Gastrocnemius medialis (tissue), 4 donors: ENCODE measurements at regions not wholly inside any gene's neighbourhood (a gene's known extent, or its start where the extent isn't known, plus 50 kb on each side); places are given as distances from the start of the nearest gene placed in this dataset.

ENCODE experiments used
- ATAC-seq, 2 donors: fragments of 150-250 bp; one replicate each; pipeline ENCODE4 v1.9.1; 2016
- DNase-seq, 2 donors: peaks; one replicate each; pipeline ENCODE4 v3.0.0-alpha.2; 2019
- H3K27ac ChIP-seq, 4 donors: fragments of 200-600 bp; sonication (generic); 1 replicate in 1 of 4; 2 replicates in 3 of 4; pipeline ENCODE4 v1.5.1; 2016 to 2018; ENCODE audit warnings: mild to moderate bottlenecking in 2 of 4, moderate library complexity in 1 of 4
- H3K27me3 ChIP-seq, 3 donors: fragments of 200-600 bp; sonication (generic) in 2 of 3; 1 replicate in 1 of 3; 2 replicates in 2 of 3; pipeline versions ENCODE4 v1.5.1 to v1.6.0; 2016 to 2019; ENCODE audit warnings: mild to moderate bottlenecking in 1 of 3, moderate library complexity in 1 of 3
- H3K36me3 ChIP-seq, 2 donors: fragments of 200-600 bp; sonication (generic) in 1 of 2; one replicate each; pipeline ENCODE4 v1.5.1; 2017 to 2018
- H3K4me1 ChIP-seq, 2 donors: fragments of 200-600 bp; sonication (generic) in 1 of 2; one replicate each; pipeline ENCODE4 v1.5.1; 2016 to 2017; ENCODE audit warnings: mild to moderate bottlenecking in 2 of 2
- H3K4me3 ChIP-seq, 4 donors: fragments of 200-600 bp; sonication (generic) in 3 of 4; 1 replicate in 1 of 4; 2 replicates in 3 of 4; pipeline ENCODE4 v1.5.1; 2016 to 2019; ENCODE audit warnings: mild to moderate bottlenecking in 2 of 4
- H3K9me3 ChIP-seq, 3 donors: fragments of 200-600 bp; sonication (generic) in 2 of 3; 1 replicate in 1 of 3; 2 replicates in 2 of 3; pipeline ENCODE4 v1.5.1; 2016 to 2019
- POLR2A ChIP-seq, 2 donors: fragments of 450-650 bp; IDR thresholded peaks; one replicate each; pipeline ENCODE4 v1.6.1; 2017; ENCODE audit warnings: antibody characterized with exemption in 2 of 2, mild to moderate bottlenecking in 2 of 2, moderate library complexity in 2 of 2
- in situ Hi-C, 4 donors: fragments of 200-750 bp; cut with MboI; loops; one replicate each; pipeline versions ENCODE4 v1.15.0 to v1.8.0; 2017; ENCODE audit warnings: low sequenced_read_pairs in 4 of 4
- intact Hi-C: fragments of 100-400 bp; cut with DNase I; formaldehyde crosslinking; loops from one replicate; pipeline ENCODE4 v1.15.1; 2023; ENCODE audit warnings: low total_unique reads
- TF ChIP-seq, protein P1 (sequence below), 5 experiments: fragments of 450-650 bp in 3 of 5; fragments of 200-600 bp in 2 of 5; sonication (generic) in 2 of 5; IDR thresholded peaks in 4 of 5; conservative IDR thresholded peaks in 1 of 5; 1 replicate in 4 of 5; 2 replicates in 1 of 5; pipeline ENCODE4 v1.5.1; 2016 to 2019; ENCODE audit warnings: antibody characterized with exemption in 5 of 5, mild to moderate bottlenecking in 3 of 5, moderate library complexity in 3 of 5

DNA sequence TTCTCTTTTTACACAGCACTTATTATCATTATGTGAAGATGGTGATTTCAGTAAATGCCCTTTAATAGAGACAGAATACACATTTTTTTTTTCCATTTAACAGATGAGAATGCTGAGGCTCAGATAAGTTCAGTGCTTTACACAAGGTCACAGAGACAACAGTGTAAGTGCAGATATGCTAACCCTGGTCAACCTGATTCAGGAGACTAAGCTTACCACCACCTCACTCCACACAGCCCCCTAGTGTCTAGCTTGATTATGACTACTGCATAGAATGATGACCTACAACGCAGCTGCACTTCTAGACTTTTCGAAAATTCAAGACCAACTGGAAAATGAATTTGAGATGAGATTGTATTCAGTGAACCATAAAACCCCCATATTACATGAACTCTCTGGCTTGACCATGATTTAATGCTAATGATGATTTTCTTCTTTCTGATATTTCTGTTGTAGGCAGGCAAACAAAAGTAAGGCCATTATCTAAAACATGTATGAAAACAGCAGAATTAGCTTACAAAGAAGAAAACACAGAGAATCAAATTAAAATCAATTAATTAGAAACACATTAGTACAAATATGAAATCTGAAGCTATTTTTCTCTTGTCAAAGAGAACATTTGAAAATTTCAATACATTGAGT, 212.1 kb upstream of the PHACTR1 start:
- Histone ChIP-seq H3K4me3 (no peak overlapping the region), H3K4me1 (no peaks in the 10 kb centered on the region), H3K27me3 (no peaks in the 10 kb centered on the region), H3K9me3 (no peaks in the 10 kb centered on the region), H3K27ac (no peak overlapping the region), H3K36me3 (no peaks in the 10 kb centered on the region)
- intact Hi-C loops, result no loop called here
- no peak for DNase-seq
- in situ Hi-C loops, result no loop called here
- no peak for ATAC-seq
- TF ChIP-seq POLR2A (IDR thresholded peaks at IDR 0.05), result no peak
- TF ChIP-seq, protein P1, sequence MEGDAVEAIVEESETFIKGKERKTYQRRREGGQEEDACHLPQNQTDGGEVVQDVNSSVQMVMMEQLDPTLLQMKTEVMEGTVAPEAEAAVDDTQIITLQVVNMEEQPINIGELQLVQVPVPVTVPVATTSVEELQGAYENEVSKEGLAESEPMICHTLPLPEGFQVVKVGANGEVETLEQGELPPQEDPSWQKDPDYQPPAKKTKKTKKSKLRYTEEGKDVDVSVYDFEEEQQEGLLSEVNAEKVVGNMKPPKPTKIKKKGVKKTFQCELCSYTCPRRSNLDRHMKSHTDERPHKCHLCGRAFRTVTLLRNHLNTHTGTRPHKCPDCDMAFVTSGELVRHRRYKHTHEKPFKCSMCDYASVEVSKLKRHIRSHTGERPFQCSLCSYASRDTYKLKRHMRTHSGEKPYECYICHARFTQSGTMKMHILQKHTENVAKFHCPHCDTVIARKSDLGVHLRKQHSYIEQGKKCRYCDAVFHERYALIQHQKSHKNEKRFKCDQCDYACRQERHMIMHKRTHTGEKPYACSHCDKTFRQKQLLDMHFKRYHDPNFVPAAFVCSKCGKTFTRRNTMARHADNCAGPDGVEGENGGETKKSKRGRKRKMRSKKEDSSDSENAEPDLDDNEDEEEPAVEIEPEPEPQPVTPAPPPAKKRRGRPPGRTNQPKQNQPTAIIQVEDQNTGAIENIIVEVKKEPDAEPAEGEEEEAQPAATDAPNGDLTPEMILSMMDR (IDR thresholded peaks at IDR 0.05 in 4 of 5, conservative IDR thresholded peaks at IDR 0.05 in 1 of 5), result no peak

DNA sequence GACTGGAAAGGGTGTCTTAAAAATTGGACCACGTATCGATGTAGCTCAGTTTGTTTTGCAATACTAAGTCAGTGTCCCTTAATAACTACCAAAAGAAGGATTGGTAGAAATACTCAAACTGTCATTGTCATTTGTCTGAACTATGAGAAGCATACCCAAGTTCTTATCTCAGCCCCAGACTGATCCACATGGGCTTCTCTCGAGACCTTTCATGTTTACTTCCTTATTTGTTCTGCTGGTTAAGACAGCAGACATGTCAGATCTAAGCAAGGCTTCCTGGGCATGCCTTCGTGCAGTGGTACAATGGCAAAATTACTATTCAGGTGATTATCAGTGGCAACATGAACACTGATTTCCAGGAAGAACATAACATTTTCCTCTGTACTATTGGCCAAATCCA, 211.1 kb upstream of the PHACTR1 start:
- no peaks in the 10 kb centered on the region for H3K36me3 ChIP-seq
- intact Hi-C loops, result no loop called here
- no peaks in the 10 kb centered on the region for H3K9me3 ChIP-seq
- in situ Hi-C loops, result no loop called here
- ATAC-seq (no peak), DNase-seq (no peak)
- H3K4me1 ChIP-seq, result no peaks in the 10 kb centered on the region
- H3K4me3 ChIP-seq, result no peak overlapping the region
- TF ChIP-seq, protein P1 (IDR thresholded peaks at IDR 0.05 in 4 of 5, conservative IDR thresholded peaks at IDR 0.05 in 1 of 5), result no peak
- no peak for TF ChIP-seq POLR2A (IDR thresholded peaks at IDR 0.05)
- no peak overlapping the region for H3K27ac ChIP-seq
- no peaks in the 10 kb centered on the region for H3K27me3 ChIP-seq

DNA sequence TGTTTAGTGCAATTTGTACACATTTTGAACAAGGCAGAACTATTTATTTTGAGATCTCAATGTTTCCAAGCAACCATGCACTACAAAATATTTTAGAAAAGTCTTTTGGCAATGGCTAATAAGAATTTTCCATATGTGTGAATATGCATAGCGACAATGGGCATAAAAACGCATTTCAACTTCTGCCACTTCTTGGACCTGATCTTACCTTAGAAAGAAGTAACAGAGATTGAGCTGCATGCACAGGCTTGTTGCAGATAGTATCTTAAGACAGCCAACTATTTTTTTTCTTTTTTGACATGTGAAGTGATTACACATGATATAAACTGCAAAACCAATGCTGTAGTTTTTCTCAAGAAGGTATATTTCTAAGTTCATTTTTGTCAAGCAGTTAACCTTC, 210.4 kb upstream of the PHACTR1 start:
- Histone ChIP-seq H3K27me3 (no peaks in the 10 kb centered on the region), H3K36me3 (no peaks in the 10 kb centered on the region), H3K4me1 (no peaks in the 10 kb centered on the region), H3K9me3 (no peaks in the 10 kb centered on the region), H3K27ac (no peak overlapping the region), H3K4me3 (no peak overlapping the region)
- TF ChIP-seq POLR2A (IDR thresholded peaks at IDR 0.05), result no peak
- TF ChIP-seq, protein P1 (IDR thresholded peaks at IDR 0.05 in 4 of 5, conservative IDR thresholded peaks at IDR 0.05 in 1 of 5), result no peak
- intact Hi-C loops, result no loop called here
- in situ Hi-C loops, result no loop called here
- DNase-seq (no peak), ATAC-seq (no peak)

DNA sequence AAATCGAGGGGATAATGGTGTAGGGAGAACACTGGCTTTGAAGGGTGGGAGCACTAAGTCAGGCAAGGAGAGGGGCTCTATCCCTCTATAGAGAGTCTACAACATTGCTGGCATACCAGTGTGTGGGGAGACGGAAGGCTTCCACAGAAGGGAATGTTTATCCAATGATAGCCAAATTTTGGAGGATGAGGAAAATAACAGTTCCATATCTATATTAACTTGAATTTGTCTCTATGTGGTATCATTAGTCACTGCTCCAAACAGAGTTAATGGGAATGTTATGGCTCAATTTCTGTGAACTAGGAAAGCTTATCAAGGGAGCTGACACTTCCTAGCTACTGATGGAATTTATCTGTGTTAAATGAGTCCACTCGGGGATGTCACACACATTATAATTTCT, 208.9 kb upstream of the PHACTR1 start:
- no peak for TF ChIP-seq POLR2A (IDR thresholded peaks at IDR 0.05)
- TF ChIP-seq, protein P1 (IDR thresholded peaks at IDR 0.05 in 4 of 5, conservative IDR thresholded peaks at IDR 0.05 in 1 of 5), result no peak
- H3K27me3 ChIP-seq, result no peaks in the 10 kb centered on the region
- H3K4me3 ChIP-seq, result no peak overlapping the region
- no peaks in the 10 kb centered on the region for H3K4me1 ChIP-seq
- in situ Hi-C loops (no loop called here), intact Hi-C loops (no loop called here)
- no peaks in the 10 kb centered on the region for H3K9me3 ChIP-seq
- H3K27ac ChIP-seq, result no peak overlapping the region
- no peak for DNase-seq
- ATAC-seq, result no peak
- no peaks in the 10 kb centered on the region for H3K36me3 ChIP-seq

DNA sequence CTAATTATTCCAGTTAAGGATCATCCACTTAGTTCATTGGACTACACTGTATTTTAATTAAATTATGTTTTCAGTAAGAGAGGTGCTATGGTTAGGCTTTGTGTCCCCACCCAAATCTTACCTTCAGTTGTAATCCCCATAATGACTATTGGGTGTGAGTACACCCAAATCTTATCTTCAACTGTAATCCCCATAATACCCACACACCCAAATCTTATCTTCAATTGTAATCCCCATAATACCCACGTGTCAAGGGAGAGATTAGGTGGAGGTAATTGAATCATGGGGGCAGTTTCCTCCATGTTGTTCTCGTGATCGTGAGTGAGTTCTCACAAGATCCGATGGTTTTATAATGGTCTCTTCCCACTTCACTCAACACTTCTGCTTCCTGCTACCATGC, 208.0 kb upstream of the PHACTR1 start:
- in situ Hi-C loops, result no loop called here
- no peaks in the 10 kb centered on the region for H3K9me3 ChIP-seq
- intact Hi-C loops, result no loop called here

More for the DNA sequence above, 208.0 kb upstream of the PHACTR1 start:
- ATAC-seq (no peak), DNase-seq (no peak)
- H3K4me3 ChIP-seq, result no peak overlapping the region
- H3K27me3 ChIP-seq, result no peaks in the 10 kb centered on the region
- H3K36me3 ChIP-seq, result no peaks in the 10 kb centered on the region
- no peaks in the 10 kb centered on the region for H3K4me1 ChIP-seq
- H3K27ac ChIP-seq, result no peak overlapping the region
- no peak for TF ChIP-seq POLR2A (IDR thresholded peaks at IDR 0.05)
